GM23338 (cell line): ENCODE measurements at regions not wholly inside any gene's neighbourhood (a gene's known extent, or its start where the extent isn't known, plus 50 kb on each side); places are given as distances from the start of the nearest gene placed in this dataset.
A peak's percentile ranks its signal among the peaks of the same experiment; 100 is the strongest.

Experiments
- ATAC-seq: fragments of 200-7000 bp; cut with Tn5 transposase; 3 replicates; pipeline ENCODE4 v1.9.1; 2020
- DNase-seq: peaks from one replicate; pipeline ENCODE4 v3.0.0-alpha.2; 2015; ENCODE audit warnings: low spot score
- H2AFZ ChIP-seq: fragments of 200-600 bp; sonication (generic); 2 replicates; pipeline ENCODE4 v1.8.0; 2016; ENCODE audit warnings: antibody characterized with exemption, mild to moderate bottlenecking, moderate library complexity
- H3F3A ChIP-seq: fragments of 200-600 bp; sonication (generic); replicated peaks from 2 replicates; pipeline ENCODE4 v1.8.0; 2017; ENCODE audit warnings: antibody characterized with exemption, mixed run types, low read depth
- H3K27ac ChIP-seq: fragments of 200-600 bp; sonication (generic); 2 replicates; pipeline ENCODE4 v1.6.1; 2016; ENCODE audit warnings: low read depth
- H3K27me3 ChIP-seq: fragments of 200-600 bp; sonication (generic); 2 replicates; pipeline ENCODE4 v1.8.0; 2016; ENCODE audit warnings: mild to moderate bottlenecking, mixed run types, moderate library complexity; ENCODE audit not compliant: insufficient read depth
- H3K36me3 ChIP-seq: fragments of 200-600 bp; sonication (generic); 2 replicates; pipeline ENCODE4 v1.8.0; 2016; ENCODE audit warnings: mild to moderate bottlenecking; ENCODE audit not compliant: insufficient read depth
- H3K4me1 ChIP-seq: fragments of 200-600 bp; sonication (generic); 2 replicates; pipeline ENCODE4 v1.8.0; 2016; ENCODE audit warnings: mild to moderate bottlenecking, moderate library complexity; ENCODE audit not compliant: insufficient read depth
- H3K4me2 ChIP-seq: fragments of 200-600 bp; sonication (generic); 2 replicates; pipeline ENCODE4 v1.7.1; 2017; ENCODE audit warnings: mixed run types
- H3K4me3 ChIP-seq: fragments of 200-600 bp; sonication (generic); 2 replicates; pipeline ENCODE4 v1.6.1; 2016; ENCODE audit warnings: mixed run types
- H3K79me2 ChIP-seq: fragments of 200-600 bp; sonication (generic); replicated peaks from 2 replicates; pipeline ENCODE4 v1.8.0; 2017; ENCODE audit warnings: mild to moderate bottlenecking; ENCODE audit not compliant: insufficient read depth
- H3K9me2 ChIP-seq: fragments of 200-600 bp; sonication (generic); 2 replicates; pipeline ENCODE4 v1.8.0; 2017; ENCODE audit not compliant: insufficient read depth
- H4K20me1 ChIP-seq: fragments of 200-600 bp; sonication (generic); replicated peaks from 2 replicates; pipeline ENCODE4 v1.8.0; 2017; ENCODE audit warnings: mild to moderate bottlenecking; ENCODE audit not compliant: insufficient read depth
- H3K27ac Mint-ChIP-seq: 2 replicates; pipeline ENCODE4 v1.8.0; 2020; ENCODE audit warnings: inconsistent platforms, mild to moderate bottlenecking, moderate library complexity, mixed read lengths
- H3K27me3 Mint-ChIP-seq: 3 replicates; pipeline ENCODE4 v1.8.0; 2022; ENCODE audit warnings: low read depth, mild to moderate bottlenecking, moderate library complexity, mixed read lengths, inconsistent platforms; ENCODE audit not compliant: insufficient read depth, poor library complexity
- H3K36me3 Mint-ChIP-seq: 3 replicates; pipeline ENCODE4 v1.8.0; 2021; ENCODE audit warnings: low read depth, mild to moderate bottlenecking, inconsistent platforms, moderate library complexity, mixed read lengths
- H3K4me1 Mint-ChIP-seq: 3 replicates; pipeline ENCODE4 v1.8.0; 2020; ENCODE audit warnings: mild to moderate bottlenecking, inconsistent platforms, mixed read lengths
- H3K4me3 Mint-ChIP-seq: 3 replicates; pipeline ENCODE4 v1.8.0; 2021; ENCODE audit warnings: moderate library complexity, mild to moderate bottlenecking, inconsistent platforms, mixed read lengths
- H3K9me3 Mint-ChIP-seq: 3 replicates; pipeline ENCODE4 v1.8.0; 2020; ENCODE audit warnings: moderate library complexity, mild to moderate bottlenecking, inconsistent platforms, mixed read lengths
- CTCF ChIP-seq, 2 experiments: fragments of 200-600 bp in 1 of 2; sonication (generic) in 1 of 2; conservative IDR thresholded peaks; 2 replicates each; pipeline versions ENCODE4 v1.5.1 to v1.6.1; 2016 to 2017; ENCODE audit warnings: antibody characterized with exemption in 2 of 2, low read depth in 2 of 2, mild to moderate bottlenecking in 2 of 2, moderate library complexity in 1 of 2
- ETS1 ChIP-seq: IDR thresholded peaks from 2 replicates; pipeline ENCODE4 v1.6.1; 2016; ENCODE audit warnings: antibody characterized with exemption
- EZH2 ChIP-seq: fragments of 200-600 bp; sonication (generic); IDR thresholded peaks from one replicate; pipeline ENCODE4 v1.8.0; 2017; ENCODE audit warnings: antibody characterized with exemption, mild to moderate bottlenecking, low read depth; ENCODE audit not compliant: unreplicated experiment
- EZH2phosphoT487 ChIP-seq: fragments of 200-600 bp; sonication (generic); IDR thresholded peaks from one replicate; pipeline ENCODE4 v1.8.1; 2018; ENCODE audit warnings: antibody characterized with exemption; ENCODE audit not compliant: unreplicated experiment
- JUNB ChIP-seq: IDR thresholded peaks from one replicate; pipeline ENCODE4 v1.6.1; 2016; ENCODE audit warnings: antibody characterized with exemption; ENCODE audit not compliant: unreplicated experiment
- NANOG ChIP-seq: IDR thresholded peaks from 2 replicates; pipeline ENCODE4 v1.6.1; 2016; ENCODE audit warnings: antibody characterized with exemption, borderline replicate concordance
- ZNF114 ChIP-seq: fragments of 250-450 bp; sonication (Bioruptor Pico); IDR thresholded peaks from 2 replicates; pipeline ENCODE4 v1.5.0; 2020; ENCODE audit warnings: mild to moderate bottlenecking, moderate library complexity
- ZNF331 ChIP-seq: fragments of 250-450 bp; sonication (Bioruptor Pico); IDR thresholded peaks from 2 replicates; pipeline ENCODE4 v1.5.0; 2020; ENCODE audit warnings: low read depth, mild to moderate bottlenecking, moderate library complexity

GRCh38 chr2:228722311-228722710 is 540.8 kb upstream of the SPHKAP start:
- Histone ChIP-seq H3K27ac (no peak overlapping the region), H3K4me1 (no peaks in the 10 kb centered on the region), H3K36me3 (no peaks in the 10 kb centered on the region), H3F3A (no peaks in the 10 kb centered on the region), H3K79me2 (no peaks in the 10 kb centered on the region), H3K27me3 (no peaks in the 10 kb centered on the region), H4K20me1 (no peaks in the 10 kb centered on the region), H3K4me3 (no peak overlapping the region), H3K9me2 (no peaks in the 10 kb centered on the region), H2AFZ (no peak overlapping the region), H3K4me2 (no peak overlapping the region)
- Mint-ChIP-seq H3K27ac (no peak overlapping the region), H3K4me1 (no peaks in the 10 kb centered on the region), H3K9me3 (no peaks in the 10 kb centered on the region; the same call in 2 of the 3 replicates), H3K36me3 (no peaks in the 10 kb centered on the region), H3K27me3 (no peaks in the 10 kb centered on the region), H3K4me3 (no peak overlapping the region)
- ATAC-seq: no peak
- TF ChIP-seq ETS1: no peak
- DNase-seq: no peak

- H3K27me3 ChIP-seq: no peaks in the 10 kb centered on the region
- Mint-ChIP-seq H3K9me3 (no peaks in the 10 kb centered on the region), H3K4me3 (no peak overlapping the region), H3K27ac (peak overlapping the region; percentile 1; the same call in 1 of the 2 replicates), H3K4me1 (no peaks in the 10 kb centered on the region), H3K27me3 (no peaks in the 10 kb centered on the region), H3K36me3 (no peaks in the 10 kb centered on the region)
- ATAC-seq (no peak), DNase-seq (no peak)
- no peaks in the 10 kb centered on the region for H3K9me2 ChIP-seq
- H3F3A ChIP-seq: no peaks in the 10 kb centered on the region
- no peak overlapping the region for H3K4me2 ChIP-seq
- H3K36me3 ChIP-seq: no peaks in the 10 kb centered on the region
- H3K4me1 ChIP-seq: no peaks in the 10 kb centered on the region; the same call in 1 of the 2 replicates
- no peak overlapping the region for H3K4me3 ChIP-seq
- no peaks in the 10 kb centered on the region for H3K79me2 ChIP-seq
- no peak overlapping the region for H2AFZ ChIP-seq
- H3K27ac ChIP-seq: no peak overlapping the region
- TF ChIP-seq CTCF (conservative IDR thresholded peaks at IDR 0.05; ENCODE audit: low read depth in 2 of 2): no peak
- H4K20me1 ChIP-seq: no peaks in the 10 kb centered on the region
Observed at GRCh38 chr2:228720895-228721294, 539.4 kb upstream of the SPHKAP start.

GRCh38 chr2:228709788-228710371 is 528.4 kb upstream of the SPHKAP start:
- Mint-ChIP-seq H3K4me1 (peaks cover 6% of the 10 kb centered on the region; the same call in 2 of the 3 replicates), H3K36me3 (0 out of 3 replicates have a peak, but pooled peaks cover 4% of the 10 kb centered on the region), H3K27me3 (no peaks in the 10 kb centered on the region), H3K9me3 (peaks cover 10% of the 10 kb centered on the region; the same call in 2 of the 3 replicates), H3K4me3 (no peak overlapping the region), H3K27ac (no peak overlapping the region)
- Histone ChIP-seq H3K4me3 (no peak overlapping the region), H3F3A (no peaks in the 10 kb centered on the region), H3K4me2 (no peak overlapping the region), H3K27me3 (no peaks in the 10 kb centered on the region), H3K36me3 (no peaks in the 10 kb centered on the region), H3K79me2 (no peaks in the 10 kb centered on the region), H3K9me2 (no peaks in the 10 kb centered on the region), H4K20me1 (no peaks in the 10 kb centered on the region), H3K27ac (no peak overlapping the region), H3K4me1 (no peaks in the 10 kb centered on the region), H2AFZ (no peak overlapping the region)
- ATAC-seq: no peak
- DNase-seq: no peak
- no peak for TF ChIP-seq JUNB
- no peak for TF ChIP-seq EZH2phosphoT487
- TF ChIP-seq ZNF114: no peak
- TF ChIP-seq ETS1: no peak
- TF ChIP-seq EZH2: no peak
- no peak for TF ChIP-seq CTCF (conservative IDR thresholded peaks at IDR 0.05; ENCODE audit: low read depth in 2 of 2)
- no peak for TF ChIP-seq ZNF331
- TF ChIP-seq NANOG: no peak
